ENCODE measurements at regions not wholly inside any gene's neighbourhood (a gene's known extent, or its start where the extent isn't known, plus 50 kb on each side); places are given as distances from the start of the nearest gene placed in this dataset.

DNA sequence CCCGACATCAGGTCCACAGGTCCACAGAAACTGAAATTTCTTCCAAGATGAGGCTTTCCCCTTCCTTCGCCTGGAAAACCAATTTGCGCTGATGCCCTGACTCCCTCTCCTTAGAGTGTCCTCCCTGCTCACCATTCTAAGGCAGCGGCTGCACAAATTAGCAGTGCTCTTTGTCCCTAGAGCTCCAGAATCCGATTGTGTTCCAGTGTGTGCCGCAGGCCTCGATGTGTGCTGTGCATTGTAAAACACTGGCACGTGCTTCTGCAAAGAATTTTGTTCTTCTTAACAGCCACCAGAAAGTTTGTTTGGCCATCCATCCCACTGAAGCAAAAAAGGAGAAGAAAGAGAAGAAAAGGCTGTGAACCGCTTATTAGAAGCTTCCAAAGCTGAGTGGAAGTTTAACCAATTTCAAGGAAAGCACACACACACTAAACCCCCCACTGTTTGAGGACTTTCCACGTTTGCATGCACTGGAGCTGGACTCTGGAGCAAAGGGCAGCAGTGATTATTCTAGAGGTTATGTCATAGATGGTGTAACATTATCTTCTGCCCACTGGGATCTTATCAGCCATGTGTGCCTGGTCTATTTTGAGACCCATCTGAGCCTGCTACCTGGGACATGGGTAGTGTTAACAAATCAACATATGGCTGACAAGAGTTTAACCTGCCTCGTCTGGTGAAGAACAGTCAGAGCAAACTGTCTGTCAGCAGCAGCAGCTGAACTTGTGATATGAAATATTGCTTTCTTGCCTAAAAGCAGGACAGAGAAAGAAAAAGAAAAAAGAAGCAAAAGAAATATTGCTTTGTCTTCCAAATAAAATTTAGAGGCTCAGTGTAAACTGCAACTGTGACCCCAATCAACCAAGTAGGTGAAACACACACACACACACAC, 64.9 kb upstream of the RREB1 start:
- TF ChIP-seq, protein P1, sequence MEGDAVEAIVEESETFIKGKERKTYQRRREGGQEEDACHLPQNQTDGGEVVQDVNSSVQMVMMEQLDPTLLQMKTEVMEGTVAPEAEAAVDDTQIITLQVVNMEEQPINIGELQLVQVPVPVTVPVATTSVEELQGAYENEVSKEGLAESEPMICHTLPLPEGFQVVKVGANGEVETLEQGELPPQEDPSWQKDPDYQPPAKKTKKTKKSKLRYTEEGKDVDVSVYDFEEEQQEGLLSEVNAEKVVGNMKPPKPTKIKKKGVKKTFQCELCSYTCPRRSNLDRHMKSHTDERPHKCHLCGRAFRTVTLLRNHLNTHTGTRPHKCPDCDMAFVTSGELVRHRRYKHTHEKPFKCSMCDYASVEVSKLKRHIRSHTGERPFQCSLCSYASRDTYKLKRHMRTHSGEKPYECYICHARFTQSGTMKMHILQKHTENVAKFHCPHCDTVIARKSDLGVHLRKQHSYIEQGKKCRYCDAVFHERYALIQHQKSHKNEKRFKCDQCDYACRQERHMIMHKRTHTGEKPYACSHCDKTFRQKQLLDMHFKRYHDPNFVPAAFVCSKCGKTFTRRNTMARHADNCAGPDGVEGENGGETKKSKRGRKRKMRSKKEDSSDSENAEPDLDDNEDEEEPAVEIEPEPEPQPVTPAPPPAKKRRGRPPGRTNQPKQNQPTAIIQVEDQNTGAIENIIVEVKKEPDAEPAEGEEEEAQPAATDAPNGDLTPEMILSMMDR (IDR thresholded peaks at IDR 0.05; ENCODE audit: low read length): no peak
- no peak for TF ChIP-seq EZH2 (IDR thresholded peaks at IDR 0.05; ENCODE audit: borderline replicate concordance, low read length)
